ENCODE measurements at regions not wholly inside any gene's neighbourhood (a gene's known extent, or its start where the extent isn't known, plus 50 kb on each side); places are given as distances from the start of the nearest gene placed in this dataset.

- no peak for TF ChIP-seq EZH2phosphoT487 (IDR thresholded peaks at IDR 0.05; ENCODE audit: low read depth, severe bottlenecking, unreplicated experiment)
- DNase-seq (ENCODE audit: low spot score), result no peak
- H4K20me1 ChIP-seq (ENCODE audit: insufficient read depth, poor library complexity, severe bottlenecking), result no peaks in the 10 kb centered on the region
- H3K27me3 ChIP-seq, result no peaks in the 10 kb centered on the region
- H3K27ac ChIP-seq, result no peak overlapping the region
- no peaks in the 10 kb centered on the region for H3K79me2 ChIP-seq
- no peak overlapping the region for H3K4me2 ChIP-seq
- no peak overlapping the region for H3K4me3 ChIP-seq
- no peaks in the 10 kb centered on the region for H3K4me1 ChIP-seq (ENCODE audit: insufficient read depth)
- 67% methylated on average over 3 of the region's 3 CpGs for WGBS (ENCODE audit: low lambda C conversion rate, missing lambda C conversion rate)
- no peak overlapping the region for H2AFZ ChIP-seq
- no peaks in the 10 kb centered on the region for H3K9me2 ChIP-seq (replicated peaks; ENCODE audit: insufficient read depth)
- H3K9me3 ChIP-seq (ENCODE audit: low read depth), result no peaks in the 10 kb centered on the region
- no peaks in the 10 kb centered on the region for H3K36me3 ChIP-seq (replicated peaks; ENCODE audit: insufficient read depth, low read depth)
Measured at GRCh38 chr10:107749235-107749634, 584.7 kb upstream of the SORCS1 start.

GRCh38 chr10:107747851-107748250 is 583.3 kb upstream of the SORCS1 start:
- Histone ChIP-seq H3K4me3 (no peak overlapping the region), H4K20me1 (ENCODE audit: insufficient read depth, poor library complexity, severe bottlenecking) (no peaks in the 10 kb centered on the region), H3K4me1 (ENCODE audit: insufficient read depth) (no peaks in the 10 kb centered on the region), H3K9me3 (ENCODE audit: low read depth) (no peaks in the 10 kb centered on the region), H3K9me2 (replicated peaks; ENCODE audit: insufficient read depth) (no peaks in the 10 kb centered on the region), H3K27me3 (no peaks in the 10 kb centered on the region), H3K4me2 (no peak overlapping the region), H2AFZ (no peak overlapping the region), H3K27ac (no peak overlapping the region), H3K79me2 (no peaks in the 10 kb centered on the region), H3K36me3 (replicated peaks; ENCODE audit: insufficient read depth, low read depth) (no peaks in the 10 kb centered on the region)
- no peak for TF ChIP-seq CTCF (IDR thresholded peaks at IDR 0.05; ENCODE audit: poor library complexity)
- no peak for TF ChIP-seq EZH2 (IDR thresholded peaks at IDR 0.05; ENCODE audit: borderline replicate concordance)
- no peak for TF ChIP-seq EZH2phosphoT487 (IDR thresholded peaks at IDR 0.05; ENCODE audit: low read depth, severe bottlenecking, unreplicated experiment)
- DNase-seq (ENCODE audit: low spot score), result no peak

DNA sequence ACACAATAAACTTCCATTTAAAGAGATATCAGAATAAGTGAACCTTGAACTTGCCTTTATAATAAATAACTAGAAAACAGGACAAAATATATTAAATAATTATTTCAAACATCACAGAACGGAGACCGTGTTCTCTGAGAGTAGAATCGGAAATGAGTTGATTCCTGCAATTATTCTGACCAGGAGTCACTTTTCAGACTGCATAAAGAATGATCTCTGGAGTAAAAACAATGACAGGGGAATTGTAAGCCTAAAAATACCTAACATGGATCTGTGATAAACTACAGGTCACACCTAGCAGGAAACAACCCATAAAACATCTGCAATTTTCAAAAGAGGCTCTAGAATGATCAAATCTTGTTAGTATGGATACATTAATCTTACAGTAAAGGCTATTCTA is 577.5 kb upstream of the SORCS1 start:
- WGBS (ENCODE audit: low lambda C conversion rate, missing lambda C conversion rate), result 96% methylated on average over 3 of the region's 3 CpGs
- DNase-seq (ENCODE audit: low spot score), result no peak
- H3K4me1 ChIP-seq (ENCODE audit: insufficient read depth), result no peaks in the 10 kb centered on the region
- H2AFZ ChIP-seq, result no peak overlapping the region
- no peaks in the 10 kb centered on the region for H3K27me3 ChIP-seq
- no peaks in the 10 kb centered on the region for H3K36me3 ChIP-seq (replicated peaks; ENCODE audit: insufficient read depth, low read depth)
- H3K4me2 ChIP-seq, result no peak overlapping the region
- H3K9me2 ChIP-seq (replicated peaks; ENCODE audit: insufficient read depth), result no peaks in the 10 kb centered on the region
- TF ChIP-seq EZH2 (IDR thresholded peaks at IDR 0.05; ENCODE audit: borderline replicate concordance), result no peak
- TF ChIP-seq CTCF (IDR thresholded peaks at IDR 0.05; ENCODE audit: poor library complexity), result no peak
- TF ChIP-seq EZH2phosphoT487 (IDR thresholded peaks at IDR 0.05; ENCODE audit: low read depth, severe bottlenecking, unreplicated experiment), result no peak
- H4K20me1 ChIP-seq (ENCODE audit: insufficient read depth, poor library complexity, severe bottlenecking), result no peaks in the 10 kb centered on the region
- H3K27ac ChIP-seq, result no peak overlapping the region
- H3K4me3 ChIP-seq, result no peak overlapping the region
- no peaks in the 10 kb centered on the region for H3K9me3 ChIP-seq (ENCODE audit: low read depth)
- no peaks in the 10 kb centered on the region for H3K79me2 ChIP-seq

DNA sequence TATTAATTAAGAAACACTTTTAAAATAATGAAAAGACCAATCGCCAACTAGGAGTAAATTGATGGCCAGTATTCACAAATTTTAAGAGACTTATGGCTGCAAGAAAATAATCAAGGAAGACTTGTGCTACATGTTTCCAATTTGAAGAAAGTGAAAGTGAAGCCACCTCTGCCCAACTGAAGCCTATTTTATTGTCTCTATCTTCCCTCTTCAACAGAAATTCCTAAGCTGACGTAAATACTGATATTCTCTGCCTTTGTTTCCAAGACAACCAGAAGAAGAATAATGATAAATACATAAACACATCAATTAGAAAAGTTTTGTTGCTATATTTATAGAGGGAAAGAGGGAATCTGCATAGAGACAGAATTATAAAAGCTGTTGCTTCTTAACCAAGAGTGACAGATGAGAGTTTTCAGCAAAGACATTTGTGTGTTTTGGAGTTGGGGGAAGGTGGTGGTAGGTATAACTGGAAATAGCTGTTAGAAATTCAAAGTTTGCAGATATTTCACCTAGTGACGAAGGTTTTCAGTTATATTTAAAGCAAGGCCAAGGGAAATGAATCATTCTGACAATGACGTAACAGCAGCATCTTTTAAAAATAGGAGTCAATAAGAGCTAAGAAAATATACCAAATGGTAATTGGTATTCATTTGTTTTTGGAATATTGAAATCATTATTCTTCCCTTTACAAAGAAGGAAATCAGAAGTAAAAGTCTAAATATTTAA is 576.6 kb upstream of the SORCS1 start:
- Histone ChIP-seq H3K27ac (no peak overlapping the region), H3K36me3 (replicated peaks; ENCODE audit: insufficient read depth, low read depth) (no peaks in the 10 kb centered on the region), H3K4me3 (no peak overlapping the region), H3K9me3 (ENCODE audit: low read depth) (no peaks in the 10 kb centered on the region), H3K9me2 (replicated peaks; ENCODE audit: insufficient read depth) (no peaks in the 10 kb centered on the region), H3K4me2 (no peak overlapping the region), H3K4me1 (ENCODE audit: insufficient read depth) (no peaks in the 10 kb centered on the region), H3K27me3 (no peaks in the 10 kb centered on the region), H3K79me2 (no peaks in the 10 kb centered on the region), H2AFZ (no peak overlapping the region), H4K20me1 (ENCODE audit: insufficient read depth, poor library complexity, severe bottlenecking) (no peaks in the 10 kb centered on the region)
- DNase-seq (ENCODE audit: low spot score), result no peak
- TF ChIP-seq EZH2phosphoT487 (IDR thresholded peaks at IDR 0.05; ENCODE audit: low read depth, severe bottlenecking, unreplicated experiment), result no peak
- no peak for TF ChIP-seq CTCF (IDR thresholded peaks at IDR 0.05; ENCODE audit: poor library complexity)
- no peak for TF ChIP-seq EZH2 (IDR thresholded peaks at IDR 0.05; ENCODE audit: borderline replicate concordance)
- WGBS (ENCODE audit: low lambda C conversion rate, missing lambda C conversion rate), result 82% methylated on average over 4 of the region's 4 CpGs
